GM19397 (cell line): ENCODE measurements at regions not wholly inside any gene's neighbourhood (a gene's known extent, or its start where the extent isn't known, plus 50 kb on each side); places are given as distances from the start of the nearest gene placed in this dataset.
"Not testable (repeated sequence)": the region's sequence is repeated elsewhere in the genome, so short reads cannot be mapped to it uniquely, and the experiment has no call there.

Source experiments
- ATAC-seq: cut with Tn5 transposase; IDR thresholded peaks from one replicate; pipeline ENCODE4 v1.9.1; 2021; ENCODE audit warnings: mild to moderate bottlenecking, moderate library complexity; ENCODE audit not compliant: unreplicated experiment

GRCh38 chr16:21514474-21514840 lies 84.9 kb upstream of the METTL9 start:
- ATAC-seq: not testable (repeated sequence)

GRCh38 chr16:21516705-21517040 lies 82.7 kb upstream of the METTL9 start:
- ATAC-seq: not testable (repeated sequence)

- ATAC-seq: not testable (repeated sequence)
Measured at GRCh38 chr16:21517263-21517662, 82.1 kb upstream of the METTL9 start.

- not testable (repeated sequence) for ATAC-seq
Measured at GRCh38 chr16:21519361-21520133, 79.8 kb upstream of the METTL9 start.

- ATAC-seq: peak; percentile 70
Measured at GRCh38 chr16:21520134-21521047, 79.0 kb upstream of the METTL9 start.

GRCh38 chr16:21521048-21521389 lies 78.4 kb upstream of the METTL9 start:
- not testable (repeated sequence) for ATAC-seq

- not testable (repeated sequence) for ATAC-seq
Measured at GRCh38 chr16:21521390-21522143, 77.8 kb upstream of the METTL9 start.

GRCh38 chr16:21522846-21523245 lies 76.5 kb upstream of the METTL9 start:
- ATAC-seq: not testable (repeated sequence)

- ATAC-seq: no peak
Measured at GRCh38 chr16:21523411-21524067, 75.8 kb upstream of the METTL9 start.

- ATAC-seq: no peak
Measured at GRCh38 chr16:21524068-21524751, 75.2 kb upstream of the METTL9 start.

GRCh38 chr16:21524752-21525028 lies 74.7 kb upstream of the METTL9 start:
- not testable (repeated sequence) for ATAC-seq

GRCh38 chr16:21525029-21525895 lies 74.1 kb upstream of the METTL9 start:
- not testable (repeated sequence) for ATAC-seq

- ATAC-seq: not testable (repeated sequence)
Measured at GRCh38 chr16:21525956-21526922, 73.1 kb upstream of the METTL9 start.

GRCh38 chr16:21526923-21527807 lies 72.2 kb upstream of the METTL9 start:
- no peak for ATAC-seq

- not testable (repeated sequence) for ATAC-seq
Measured at GRCh38 chr16:21529060-21529658, 70.2 kb upstream of the METTL9 start.

GRCh38 chr16:21530729-21531383 lies 68.5 kb upstream of the METTL9 start:
- not testable (repeated sequence) for ATAC-seq
